ENCODE measurements at regions not wholly inside any gene's neighbourhood (a gene's known extent, or its start where the extent isn't known, plus 50 kb on each side); places are given as distances from the start of the nearest gene placed in this dataset.
A peak's percentile ranks its signal among the peaks of the same experiment; 100 is the strongest.
"Not testable (repeated sequence)": the region's sequence is repeated elsewhere in the genome, so short reads cannot be mapped to it uniquely, and the experiment has no call there.

DNA sequence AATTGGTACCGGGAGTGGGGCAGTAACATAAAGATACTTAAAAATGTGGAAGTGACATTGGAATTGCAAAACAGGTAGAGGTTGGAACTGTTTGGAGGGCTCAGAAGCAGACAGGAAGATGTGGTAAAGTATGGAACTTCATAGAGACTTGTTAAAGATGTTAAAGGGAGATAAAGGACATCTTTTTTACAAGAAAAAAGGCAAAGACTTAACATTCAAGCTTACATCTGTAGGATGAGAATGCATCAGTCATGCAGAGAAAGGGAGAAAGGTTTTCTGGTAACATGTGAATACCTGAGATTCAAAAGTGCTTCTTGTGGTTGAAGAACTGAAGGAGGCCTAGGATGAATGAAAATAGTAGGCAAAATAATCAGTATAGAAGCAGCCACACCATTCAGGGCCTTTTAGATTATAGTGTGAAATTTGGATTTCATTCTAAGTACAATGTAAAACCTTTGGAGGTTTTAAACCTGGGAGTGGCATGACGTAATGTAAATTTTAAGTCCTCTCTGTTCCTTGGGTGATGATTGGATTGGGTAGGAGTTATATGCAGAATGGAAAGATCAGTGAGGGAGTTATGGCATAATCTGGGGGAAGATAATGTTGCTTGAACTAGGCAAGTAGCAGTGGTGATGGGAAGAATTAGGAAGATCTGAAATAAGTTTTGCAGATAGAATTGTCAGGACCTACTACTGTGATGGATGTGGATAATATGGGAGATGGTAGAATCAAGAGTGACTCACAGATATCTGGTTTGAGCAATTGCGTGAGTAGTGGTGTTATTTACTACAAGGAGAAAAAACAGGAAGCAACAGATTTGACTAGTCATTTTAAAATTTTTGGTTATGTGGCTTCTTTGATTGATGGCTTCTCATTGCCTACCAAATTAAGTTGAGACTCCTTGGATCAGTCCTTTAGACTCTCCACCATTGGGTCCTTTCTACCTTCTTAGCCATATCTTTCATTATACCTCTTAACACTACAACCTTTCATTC lies 138.7 kb downstream of the VSIG4 start:
- Histone ChIP-seq H3K27ac (peak overlapping the region; percentile 64), H3K4me1 (ENCODE audit: control insufficient read depth in 1 of 2, insufficient read depth in 1 of 2, low read depth in 1 of 2, low read length in 1 of 2) (peaks cover 16 to 24% of the 10 kb centered on the region in 2 experiments), H3K36me3 (no peaks in the 10 kb centered on the region), H3K27me3 (no peaks in the 10 kb centered on the region), H3K4me3 (ENCODE audit: low read depth in 1 of 2, low read length in 1 of 2) (no peak overlapping the region), H3K9me3 (no peaks in the 10 kb centered on the region)
- TF ChIP-seq, protein P1, sequence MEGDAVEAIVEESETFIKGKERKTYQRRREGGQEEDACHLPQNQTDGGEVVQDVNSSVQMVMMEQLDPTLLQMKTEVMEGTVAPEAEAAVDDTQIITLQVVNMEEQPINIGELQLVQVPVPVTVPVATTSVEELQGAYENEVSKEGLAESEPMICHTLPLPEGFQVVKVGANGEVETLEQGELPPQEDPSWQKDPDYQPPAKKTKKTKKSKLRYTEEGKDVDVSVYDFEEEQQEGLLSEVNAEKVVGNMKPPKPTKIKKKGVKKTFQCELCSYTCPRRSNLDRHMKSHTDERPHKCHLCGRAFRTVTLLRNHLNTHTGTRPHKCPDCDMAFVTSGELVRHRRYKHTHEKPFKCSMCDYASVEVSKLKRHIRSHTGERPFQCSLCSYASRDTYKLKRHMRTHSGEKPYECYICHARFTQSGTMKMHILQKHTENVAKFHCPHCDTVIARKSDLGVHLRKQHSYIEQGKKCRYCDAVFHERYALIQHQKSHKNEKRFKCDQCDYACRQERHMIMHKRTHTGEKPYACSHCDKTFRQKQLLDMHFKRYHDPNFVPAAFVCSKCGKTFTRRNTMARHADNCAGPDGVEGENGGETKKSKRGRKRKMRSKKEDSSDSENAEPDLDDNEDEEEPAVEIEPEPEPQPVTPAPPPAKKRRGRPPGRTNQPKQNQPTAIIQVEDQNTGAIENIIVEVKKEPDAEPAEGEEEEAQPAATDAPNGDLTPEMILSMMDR (IDR thresholded peaks at IDR 0.05) = no peak

DNA sequence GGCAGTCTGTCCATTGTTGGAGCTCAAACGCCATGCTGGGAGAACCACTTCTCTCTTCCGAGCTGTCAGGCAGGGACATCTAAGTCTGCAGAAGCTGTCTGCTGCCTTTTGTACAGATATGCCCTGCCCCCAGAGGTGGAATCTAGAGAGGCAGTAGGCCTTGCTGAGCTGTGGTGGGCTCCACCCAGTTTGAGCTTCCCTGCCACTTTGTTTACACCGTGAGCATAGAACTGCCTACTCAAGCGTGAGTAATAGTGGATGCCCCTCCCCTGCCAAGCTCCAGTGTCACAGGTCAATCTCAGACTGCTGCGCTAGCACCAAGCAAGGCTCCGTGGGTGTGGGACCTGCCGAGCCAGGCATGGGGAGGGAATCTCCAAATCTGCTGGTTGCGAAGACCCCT lies 145.7 kb downstream of the VSIG4 start:
- Histone ChIP-seq H3K27me3 (no peaks in the 10 kb centered on the region), H3K9me3 (no peaks in the 10 kb centered on the region), H3K4me3 (ENCODE audit: low read depth in 1 of 2, low read length in 1 of 2) (no peak overlapping the region), H3K36me3 (no peaks in the 10 kb centered on the region), H3K27ac (no peak overlapping the region), H3K4me1 (ENCODE audit: control insufficient read depth in 1 of 2, insufficient read depth in 1 of 2, low read depth in 1 of 2, low read length in 1 of 2) (no peaks in the 10 kb centered on the region)
- TF ChIP-seq, protein P1 (IDR thresholded peaks at IDR 0.05) = no peak

DNA sequence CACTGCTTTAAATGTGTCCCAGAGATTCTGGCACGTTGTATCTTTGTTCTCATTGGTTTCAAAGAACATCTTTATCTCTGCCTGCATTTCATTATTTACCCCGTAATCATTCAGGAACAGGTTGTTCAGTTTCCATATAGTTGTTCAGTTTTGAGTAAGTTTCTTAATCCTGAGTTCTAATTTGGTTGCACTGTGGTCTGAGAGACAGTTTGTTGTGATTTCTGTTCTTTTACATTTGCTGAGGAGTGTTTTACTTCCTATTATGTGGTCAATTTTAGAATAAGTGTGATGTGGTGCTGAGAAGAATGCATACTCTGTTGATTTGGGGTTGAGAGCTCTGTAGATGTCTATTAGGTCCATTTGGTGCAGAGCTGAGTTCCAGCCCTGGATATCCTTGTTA lies 148.1 kb downstream of the VSIG4 start:
- not testable (repeated sequence) for H3K36me3 ChIP-seq; H3K27ac ChIP-seq; H3K27me3 ChIP-seq; H3K4me1 ChIP-seq (ENCODE audit: control insufficient read depth in 1 of 2, insufficient read depth in 1 of 2, low read depth in 1 of 2, low read length in 1 of 2); H3K4me3 ChIP-seq (ENCODE audit: low read depth in 1 of 2, low read length in 1 of 2); H3K9me3 ChIP-seq

DNA sequence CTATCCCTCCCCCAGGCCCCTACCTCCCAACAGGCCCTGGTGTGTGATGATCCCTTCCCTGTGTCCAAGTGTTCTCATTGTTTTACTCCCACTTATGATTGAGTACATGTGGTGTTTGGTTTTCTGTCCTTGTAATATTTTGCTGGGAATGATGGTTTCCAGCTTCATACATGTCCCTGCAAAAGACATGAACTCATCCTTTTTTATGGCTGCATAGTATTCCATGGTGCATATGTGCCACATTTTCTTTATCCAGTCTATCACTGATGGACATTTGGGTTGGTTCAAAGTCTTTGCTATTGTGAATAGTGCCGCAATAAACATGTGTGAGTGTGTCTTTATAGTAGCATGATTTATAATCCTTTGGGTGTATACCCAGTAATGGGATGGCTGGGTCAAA lies 151.7 kb downstream of the VSIG4 start:
- H3K36me3 ChIP-seq; H3K27me3 ChIP-seq; H3K27ac ChIP-seq; H3K4me3 ChIP-seq (ENCODE audit: low read depth in 1 of 2, low read length in 1 of 2); H3K4me1 ChIP-seq (ENCODE audit: control insufficient read depth in 1 of 2, insufficient read depth in 1 of 2, low read depth in 1 of 2, low read length in 1 of 2); H3K9me3 ChIP-seq: not testable (repeated sequence)

DNA sequence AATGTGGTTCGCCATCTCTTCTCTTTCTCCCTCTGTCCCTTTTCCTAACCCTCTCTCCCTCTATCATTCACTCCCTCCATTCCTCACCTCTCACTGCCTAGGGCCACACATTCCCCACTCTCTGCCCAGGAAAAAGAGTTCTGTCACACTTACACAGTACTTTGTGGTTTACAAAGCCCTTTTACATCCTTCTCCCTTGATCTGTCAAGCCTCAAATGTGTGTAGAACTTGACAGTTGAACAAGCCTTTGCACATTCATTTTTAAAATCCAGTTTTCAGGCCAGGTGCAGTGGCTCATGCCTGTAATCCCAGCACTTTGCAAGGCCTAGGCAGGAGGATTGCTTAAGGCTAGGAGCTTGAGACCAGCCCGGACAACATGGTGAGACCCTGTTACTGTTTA lies 156.3 kb downstream of the VSIG4 start:
- TF ChIP-seq, protein P1 (IDR thresholded peaks at IDR 0.05) = no peak
- Histone ChIP-seq H3K4me3 (ENCODE audit: low read depth in 1 of 2, low read length in 1 of 2) (no peak overlapping the region), H3K9me3 (no peaks in the 10 kb centered on the region)

DNA sequence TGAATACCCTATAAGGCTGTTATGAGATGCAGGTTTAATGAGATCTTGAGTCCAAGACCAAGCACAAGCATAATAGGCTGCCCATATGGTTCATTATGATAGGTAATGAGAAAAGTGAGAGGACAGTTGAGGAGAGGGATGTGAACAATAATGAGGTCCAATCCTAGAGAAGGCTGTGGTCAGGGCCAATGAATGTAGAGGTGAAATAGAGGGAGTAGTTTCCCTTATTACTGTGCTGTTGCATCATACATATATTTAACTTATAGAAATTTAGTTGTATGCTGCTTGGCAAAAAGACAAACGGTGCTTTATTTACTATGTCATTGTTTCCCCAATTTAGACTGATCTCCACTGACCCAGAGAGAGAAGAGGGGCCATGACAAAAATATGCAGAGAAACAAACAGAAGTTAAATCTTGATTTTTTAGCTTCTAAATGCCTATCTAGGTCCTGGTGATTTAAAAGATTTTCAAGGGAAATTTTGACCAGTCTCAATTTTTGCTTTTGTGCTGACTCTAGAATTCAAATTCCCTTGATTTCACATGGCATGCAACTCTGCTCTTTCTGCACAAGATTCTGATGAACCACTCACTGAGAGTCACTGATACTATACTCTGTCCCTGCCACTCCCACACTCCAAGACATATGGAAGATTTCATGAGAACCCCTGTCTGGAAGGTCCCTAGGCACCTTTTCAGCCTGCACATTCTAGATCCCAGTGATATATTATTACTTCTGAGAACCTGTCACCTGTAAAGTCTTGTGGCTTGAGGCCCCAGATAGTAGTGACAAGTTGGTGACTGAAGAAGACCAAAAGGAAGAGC lies 159.7 kb downstream of the VSIG4 start:
- Histone ChIP-seq H3K27me3 (no peaks in the 10 kb centered on the region), H3K36me3 (no peaks in the 10 kb centered on the region), H3K9me3 (no peaks in the 10 kb centered on the region), H3K4me1 (ENCODE audit: control insufficient read depth in 1 of 2, insufficient read depth in 1 of 2, low read depth in 1 of 2, low read length in 1 of 2) (no peaks in the 10 kb centered on the region), H3K4me3 (ENCODE audit: low read depth in 1 of 2, low read length in 1 of 2) (no peak overlapping the region), H3K27ac (no peak overlapping the region)
- TF ChIP-seq, protein P1 (IDR thresholded peaks at IDR 0.05) = no peak

More for the DNA sequence above, 156.3 kb downstream of the VSIG4 start:
- no peaks in the 10 kb centered on the region for H3K4me1 ChIP-seq (ENCODE audit: control insufficient read depth in 1 of 2, insufficient read depth in 1 of 2, low read depth in 1 of 2, low read length in 1 of 2)
- no peak overlapping the region for H3K27ac ChIP-seq
- no peaks in the 10 kb centered on the region for H3K36me3 ChIP-seq
- H3K27me3 ChIP-seq = no peaks in the 10 kb centered on the region
